Kidney glomerular epithelial cell (primary cell): ENCODE measurements at regions not wholly inside any gene's neighbourhood (a gene's known extent, or its start where the extent isn't known, plus 50 kb on each side); places are given as distances from the start of the nearest gene placed in this dataset.
A peak's percentile ranks its signal among the peaks of the same experiment; 100 is the strongest.

Source experiments
- DNase-seq: peaks from one replicate; lab custom pipeline; 2025; lab: John Stamatoyannopoulos, UW

- DNase-seq = no peak
These were observed 52.0 kb upstream of the TANC2 start for GRCh38 chr17:62913991-62914570.

GRCh38 chr17:62912363-62912762 is 53.7 kb upstream of the TANC2 start:
- DNase-seq = no peak

GRCh38 chr17:62911114-62911513 is 54.9 kb upstream of the TANC2 start:
- DNase-seq = no peak

- no peak for DNase-seq
These were observed 55.8 kb upstream of the TANC2 start for GRCh38 chr17:62910277-62910676.

GRCh38 chr17:62907961-62908360 is 58.1 kb upstream of the TANC2 start:
- no peak for DNase-seq

- no peak for DNase-seq
These were observed 59.2 kb upstream of the TANC2 start for GRCh38 chr17:62906881-62907280.

- DNase-seq = no peak
These were observed 60.8 kb upstream of the TANC2 start for GRCh38 chr17:62905233-62905632.

- no peak for DNase-seq
These were observed 63.4 kb upstream of the TANC2 start for GRCh38 chr17:62902531-62903220.

- no peak for DNase-seq
These were observed 64.5 kb upstream of the TANC2 start for GRCh38 chr17:62901544-62901943.

GRCh38 chr17:62900096-62900495 is 65.9 kb upstream of the TANC2 start:
- no peak for DNase-seq

GRCh38 chr17:62899361-62899760 is 66.7 kb upstream of the TANC2 start:
- no peak for DNase-seq

- no peak for DNase-seq
These were observed 67.7 kb upstream of the TANC2 start for GRCh38 chr17:62898239-62898864.

- DNase-seq = no peak
These were observed 68.3 kb upstream of the TANC2 start for GRCh38 chr17:62897706-62898105.

- DNase-seq = peak; percentile 75
These were observed 70.4 kb upstream of the TANC2 start for GRCh38 chr17:62895320-62896301.

- peak; percentile 91 for DNase-seq
These were observed 73.1 kb upstream of the TANC2 start for GRCh38 chr17:62892870-62893338.

- DNase-seq = no peak
These were observed 73.9 kb upstream of the TANC2 start for GRCh38 chr17:62892061-62892675.

GRCh38 chr17:62891659-62892058 is 74.4 kb upstream of the TANC2 start:
- no peak for DNase-seq

- DNase-seq = no peak
These were observed 77.3 kb upstream of the TANC2 start for GRCh38 chr17:62888765-62889164.

GRCh38 chr17:62888148-62888547 is 77.9 kb upstream of the TANC2 start:
- peak; percentile 37 for DNase-seq

- no peak for DNase-seq
These were observed 78.6 kb upstream of the TANC2 start for GRCh38 chr17:62887437-62887836.

- DNase-seq = no peak
These were observed 76.7 kb upstream of the MARCHF10 start for GRCh38 chr17:62884781-62885180.

GRCh38 chr17:62882878-62883277 is 74.8 kb upstream of the MARCHF10 start:
- DNase-seq = no peak
